ENCODE measurements at regions not wholly inside any gene's neighbourhood (a gene's known extent, or its start where the extent isn't known, plus 50 kb on each side); places are given as distances from the start of the nearest gene placed in this dataset.

DNA sequence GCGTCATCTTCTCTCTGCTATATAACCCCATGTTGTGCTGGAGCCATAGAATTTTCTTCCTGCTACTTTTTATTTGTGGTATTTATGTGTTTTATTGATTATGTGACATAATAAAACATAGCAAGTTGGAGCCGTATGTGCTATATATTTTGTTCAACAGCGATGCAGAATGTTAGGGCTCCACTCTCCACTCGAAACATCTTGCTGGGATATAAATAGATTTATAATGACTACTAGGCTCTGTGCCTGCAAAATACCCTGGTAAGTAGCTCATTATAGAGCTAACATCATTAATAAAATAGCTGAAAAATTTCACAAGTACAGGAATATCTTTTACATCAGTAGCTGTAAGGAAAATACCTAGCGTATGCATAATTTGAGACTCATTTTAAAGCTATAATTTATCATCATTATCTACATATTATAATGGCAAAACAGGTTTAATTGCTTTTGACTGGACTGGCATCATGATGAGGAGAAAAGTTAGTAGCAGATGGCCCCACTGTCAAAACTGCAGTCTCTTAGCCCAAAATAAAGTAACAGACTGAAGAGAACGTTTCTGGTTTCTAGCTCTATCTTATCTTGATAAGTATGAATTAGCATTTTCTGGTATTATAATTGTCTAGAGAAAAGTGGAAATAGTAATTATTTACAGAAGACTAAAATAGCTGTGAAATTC is 263.0 kb downstream of the NEDD1 start:
- no peak for TF ChIP-seq POLR2AphosphoS5 (IDR thresholded peaks at IDR 0.05; ENCODE audit: borderline replicate concordance, low read depth, low read length)
- no peak for TF ChIP-seq EZH2 (IDR thresholded peaks at IDR 0.05)

Data from SK-N-MC (cell line).